HT-29 (cell line): ENCODE measurements at regions not wholly inside any gene's neighbourhood (a gene's known extent, or its start where the extent isn't known, plus 50 kb on each side); places are given as distances from the start of the nearest gene placed in this dataset.

Experiments used
- DNase-seq: peaks from one replicate; pipeline ENCODE4 v3.0.0-alpha.2; 2015; ENCODE audit warnings: low spot score

DNA sequence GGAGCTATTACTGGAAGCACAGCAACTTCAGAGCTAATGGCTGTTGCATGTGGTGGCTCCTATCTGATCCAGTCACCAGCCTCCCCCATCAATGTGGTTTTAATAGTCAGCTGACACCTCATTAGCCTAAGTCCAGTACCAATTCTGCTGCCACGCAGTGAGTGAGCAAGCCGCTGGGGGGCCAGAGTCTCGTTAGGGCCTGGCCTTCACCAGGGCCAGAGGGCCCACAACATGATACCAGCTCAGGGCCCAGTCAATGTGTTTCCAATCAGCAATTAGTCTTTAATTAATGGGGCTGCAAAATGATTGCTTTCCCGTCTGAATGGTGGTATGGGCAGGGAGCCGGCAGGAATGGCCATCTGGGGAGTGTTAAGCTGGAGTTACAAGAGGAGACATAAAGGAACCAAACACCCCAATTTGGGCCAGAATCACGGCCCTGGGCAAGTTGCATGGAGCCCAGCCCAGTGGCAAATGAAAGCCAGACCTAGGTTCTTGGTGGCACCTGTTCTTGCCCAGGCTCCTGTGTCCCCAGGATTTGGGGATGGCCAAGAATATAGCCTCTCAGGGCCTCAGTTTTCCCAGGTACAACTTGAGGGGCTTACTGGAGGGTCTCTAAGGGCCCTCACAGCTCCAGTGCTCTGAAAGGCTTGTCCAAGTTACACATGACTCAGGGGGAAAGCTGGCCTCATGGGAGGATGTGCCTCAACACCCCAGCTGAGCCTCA lies 119.2 kb downstream of the EFNB1 start:
- DNase-seq = no peak

DNA sequence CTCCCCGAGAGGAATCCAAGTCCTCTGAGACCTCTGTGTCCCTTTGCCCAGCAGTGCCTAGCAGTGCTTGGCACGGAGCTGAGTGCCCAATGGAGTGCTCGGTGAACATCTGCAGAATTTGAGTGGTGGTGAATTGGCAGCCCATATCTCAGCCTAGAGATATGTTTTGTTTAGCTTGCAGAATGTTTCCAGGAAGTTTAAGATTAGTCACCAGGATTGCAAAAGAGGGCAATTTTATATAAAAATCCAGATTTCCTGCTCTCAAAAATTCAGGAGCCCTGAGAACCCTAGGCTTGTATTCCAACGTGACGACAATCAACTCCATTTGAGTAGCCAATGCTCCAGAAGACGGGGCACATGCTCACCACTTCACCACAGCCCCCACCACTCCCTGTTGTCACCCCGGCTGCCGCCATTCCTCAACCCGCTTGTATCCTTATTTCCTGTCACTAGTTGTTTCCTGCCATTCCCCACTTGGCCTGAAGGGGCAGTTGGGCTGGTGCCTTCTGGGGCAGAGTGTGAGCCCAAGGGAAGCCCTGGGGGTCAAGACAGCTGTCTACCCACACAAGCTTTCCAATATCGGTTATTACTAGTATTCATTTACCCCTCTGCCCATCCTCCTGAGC lies 116.9 kb downstream of the EFNB1 start:
- no peak for DNase-seq

DNA sequence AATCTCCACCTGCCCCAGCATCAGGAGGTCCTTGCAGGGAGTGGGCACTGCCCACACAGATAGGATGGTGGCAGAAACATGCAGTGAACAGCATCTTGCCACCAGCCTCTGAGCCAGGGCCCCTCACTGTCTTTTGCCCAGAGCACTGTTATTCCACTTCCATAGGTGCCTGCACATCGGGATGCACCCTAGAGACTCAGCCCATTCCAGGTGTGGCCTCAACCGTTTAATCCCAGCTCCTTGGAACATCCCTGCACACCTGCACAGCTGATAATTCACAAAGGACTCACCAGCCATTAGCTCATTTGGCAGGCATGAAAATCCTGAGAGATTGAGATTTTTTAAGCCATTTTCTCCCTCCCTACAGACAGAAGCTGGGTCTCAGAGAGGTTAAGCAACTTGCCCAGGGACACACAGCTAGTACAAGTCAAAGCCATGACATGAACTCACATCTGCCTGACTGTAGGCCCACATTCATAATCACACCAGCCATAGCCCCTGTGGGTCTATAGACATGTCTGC lies 116.3 kb downstream of the EFNB1 start:
- no peak for DNase-seq

DNA sequence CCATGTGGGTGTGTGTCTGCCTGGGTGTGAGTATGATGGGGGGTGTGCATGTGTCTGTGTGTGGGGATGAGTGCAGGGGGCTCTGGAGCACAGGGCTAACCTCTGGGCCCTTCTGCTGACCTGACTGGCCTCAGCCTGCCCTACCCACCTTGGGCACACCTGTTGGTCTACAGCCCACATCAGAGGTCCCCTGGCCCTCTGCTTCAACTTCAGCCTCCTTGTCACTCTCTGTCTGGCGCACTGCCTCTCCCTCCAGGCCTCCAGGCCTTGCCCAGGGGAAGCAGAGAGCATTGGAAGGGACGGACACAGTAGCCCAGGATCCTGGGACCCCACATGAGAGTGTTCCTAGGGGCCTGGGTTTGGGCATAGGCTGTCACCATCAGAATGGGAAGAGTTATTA lies 115.4 kb downstream of the EFNB1 start:
- no peak for DNase-seq

DNA sequence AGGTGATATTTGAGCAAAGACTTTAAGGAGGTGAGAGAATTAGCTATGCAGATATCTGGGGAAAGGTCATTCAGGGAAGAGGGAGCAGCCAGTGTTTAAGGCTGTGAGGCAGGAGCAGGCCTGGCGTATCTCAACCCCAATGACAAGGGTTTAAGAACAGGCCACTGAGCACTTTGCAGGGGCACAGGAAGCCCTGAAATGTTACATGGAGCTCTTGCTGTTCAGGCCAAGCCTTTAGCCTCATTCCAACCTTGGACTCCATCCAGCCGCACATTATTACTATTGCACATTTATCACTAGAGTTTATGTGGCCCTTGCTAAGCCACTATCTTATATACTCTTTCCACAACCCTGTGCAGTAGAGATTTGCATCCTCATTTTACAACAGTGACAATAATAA lies 114.0 kb downstream of the EFNB1 start:
- no peak for DNase-seq

DNA sequence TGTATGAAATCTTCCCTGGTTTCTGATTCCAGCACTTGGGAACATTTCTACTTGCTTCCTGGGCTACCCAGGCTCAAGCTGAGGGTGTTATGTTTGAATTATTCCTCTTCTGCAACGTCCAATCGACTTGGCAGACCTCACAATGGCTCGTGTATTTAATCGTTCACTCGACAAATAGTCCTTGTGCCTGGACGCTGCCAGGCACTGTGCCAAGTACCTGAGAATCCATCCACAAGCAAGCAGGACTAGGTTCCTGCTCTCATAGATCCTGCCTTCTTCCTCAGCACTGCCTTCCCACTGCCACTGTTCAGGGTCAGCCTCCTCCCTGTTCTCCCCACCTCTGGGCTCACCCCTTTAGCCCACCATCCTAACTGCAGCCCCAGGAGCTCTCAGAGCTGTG lies 113.3 kb downstream of the EFNB1 start:
- peak; percentile 73 for DNase-seq

DNA sequence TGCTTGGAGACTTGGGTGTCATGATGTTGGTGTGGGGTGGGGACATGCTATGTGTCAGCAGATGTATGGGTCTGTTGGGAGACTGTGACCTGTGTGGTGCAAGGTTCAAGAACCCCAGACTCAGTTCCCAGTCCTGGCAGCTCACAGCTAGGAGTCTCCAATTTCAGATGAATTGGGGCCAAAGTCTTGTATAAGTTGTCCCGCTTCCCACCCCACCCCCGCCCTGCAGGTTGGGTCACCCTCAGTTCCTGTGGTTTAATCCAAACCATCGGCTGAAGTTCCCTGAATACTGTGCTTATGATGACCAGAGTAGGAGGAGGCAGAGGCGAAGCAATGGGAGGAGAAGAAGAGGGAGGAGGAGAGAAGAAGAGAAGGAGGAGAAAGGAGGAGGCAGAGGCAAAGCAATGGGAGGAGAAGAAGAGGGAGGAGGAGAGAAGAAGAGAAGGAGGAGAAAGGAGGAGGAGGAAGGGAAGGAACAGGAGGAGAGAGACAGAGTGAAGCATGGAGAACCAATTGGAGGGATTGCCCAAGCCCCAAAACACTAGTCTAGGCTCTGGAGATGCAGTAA lies 112.6 kb downstream of the EFNB1 start:
- no peak for DNase-seq

DNA sequence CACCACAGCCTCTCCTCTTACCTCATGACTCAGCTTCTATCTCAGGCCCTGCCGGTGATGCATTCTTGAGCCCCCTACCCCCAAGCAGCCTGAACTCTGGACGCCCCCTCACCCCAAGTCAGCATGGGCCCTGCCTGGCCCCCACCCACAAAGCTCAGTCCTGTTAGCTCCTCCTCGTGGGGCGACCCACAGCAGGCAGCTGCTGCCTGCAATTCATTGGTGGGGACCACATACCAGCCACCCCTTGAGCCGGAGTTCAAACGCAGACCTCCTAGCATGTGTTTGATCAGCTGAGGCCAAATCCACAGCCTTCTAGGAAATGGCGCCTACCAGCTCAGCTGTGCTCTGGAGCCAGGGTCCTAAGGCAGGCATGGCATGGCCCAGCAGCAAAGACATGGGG lies 111.8 kb downstream of the EFNB1 start:
- no peak for DNase-seq

DNA sequence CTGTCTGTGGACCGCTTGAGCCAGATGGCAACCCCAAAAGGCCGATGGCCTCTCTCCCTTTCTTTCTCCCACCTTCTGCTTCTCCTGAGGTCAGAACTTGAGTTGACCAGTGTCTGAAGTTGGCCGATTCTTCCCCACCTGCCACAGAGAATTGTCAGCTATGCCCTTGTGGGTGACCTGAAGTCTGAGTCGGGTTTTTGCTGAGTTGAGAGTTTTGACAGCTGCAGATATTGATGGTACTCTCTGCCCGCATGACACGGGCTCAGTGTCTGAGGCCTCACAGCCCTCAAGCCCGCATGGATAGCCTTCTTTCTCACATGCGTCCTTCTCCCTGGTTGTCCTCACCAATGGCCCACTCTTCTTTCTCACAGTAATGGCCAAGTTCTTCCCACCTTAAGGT lies 111.0 kb downstream of the EFNB1 start:
- DNase-seq = no peak

DNA sequence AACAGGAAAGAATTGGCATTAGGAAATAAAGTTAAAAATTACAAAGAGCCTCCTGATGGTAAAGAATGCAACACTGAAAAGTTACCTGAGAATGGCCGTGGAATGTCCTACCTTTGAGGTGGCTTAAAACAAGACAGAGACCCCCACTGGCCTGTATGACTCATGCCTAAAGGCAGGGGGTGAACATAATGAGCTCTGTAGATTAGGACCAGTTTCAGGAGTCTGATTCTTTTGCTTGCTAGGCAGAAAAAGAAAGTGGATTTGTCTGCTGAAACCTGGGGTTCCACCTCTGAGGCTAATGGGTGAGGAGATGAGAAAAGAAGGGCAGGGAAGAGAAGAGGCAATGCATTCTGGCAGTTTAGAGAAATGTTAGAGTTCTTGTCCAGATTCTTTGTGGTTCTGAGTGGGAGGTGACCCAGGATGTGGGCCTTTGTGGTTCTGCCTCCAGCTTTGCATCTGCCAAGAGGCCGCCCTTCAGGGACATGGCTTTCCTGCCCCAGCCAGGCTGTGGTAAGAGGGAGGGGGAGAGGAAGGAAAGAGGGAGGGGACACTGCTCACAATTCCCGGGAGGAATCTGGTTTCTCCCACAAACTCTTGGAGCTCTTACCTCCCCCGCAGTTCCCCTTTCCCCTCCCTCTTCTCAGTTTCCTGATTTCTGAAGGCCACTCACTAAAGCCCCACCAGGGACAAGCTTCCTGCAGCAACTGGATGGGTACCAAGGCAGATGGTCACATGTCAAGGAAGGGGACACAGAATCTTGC lies 109.6 kb downstream of the EFNB1 start:
- no peak for DNase-seq

DNA sequence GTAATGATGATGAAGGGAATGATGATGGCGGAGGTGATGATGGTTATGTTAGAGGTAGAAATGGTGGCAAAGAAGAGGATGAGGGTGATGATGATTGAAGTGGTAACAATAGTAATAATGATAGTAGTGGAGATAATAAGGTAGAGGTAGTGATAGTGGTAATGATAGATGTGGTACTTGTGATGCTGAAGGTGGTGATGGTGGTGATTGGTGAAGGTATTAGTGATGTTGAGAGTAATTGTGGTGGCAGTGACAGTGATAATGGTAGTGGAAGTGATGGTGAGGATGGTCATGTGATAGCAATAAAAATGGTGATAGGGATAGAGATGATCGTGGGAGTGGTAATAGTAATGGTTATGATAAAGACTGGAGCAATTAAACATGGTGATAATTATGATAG lies 108.8 kb downstream of the EFNB1 start:
- DNase-seq = no peak

DNA sequence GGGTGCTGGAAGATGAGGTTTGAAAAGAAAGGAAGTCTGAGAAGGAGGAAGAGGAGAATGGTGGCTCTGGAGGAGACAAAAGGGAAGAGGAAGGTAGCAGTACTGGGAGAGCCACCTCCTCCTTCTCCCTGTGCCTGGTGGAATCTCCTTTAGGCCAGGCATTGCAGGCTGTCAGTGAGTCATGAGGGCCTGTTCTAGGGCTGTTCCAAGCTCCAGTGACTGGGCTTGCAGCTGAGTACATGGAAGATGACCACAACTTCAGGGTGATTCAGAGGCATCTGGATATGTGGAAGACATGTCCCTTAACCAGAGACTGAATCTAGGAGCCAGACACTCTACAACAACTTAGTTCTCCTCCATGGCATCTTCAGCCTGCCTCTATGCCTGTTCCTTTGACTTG lies 107.8 kb downstream of the EFNB1 start:
- no peak for DNase-seq

DNA sequence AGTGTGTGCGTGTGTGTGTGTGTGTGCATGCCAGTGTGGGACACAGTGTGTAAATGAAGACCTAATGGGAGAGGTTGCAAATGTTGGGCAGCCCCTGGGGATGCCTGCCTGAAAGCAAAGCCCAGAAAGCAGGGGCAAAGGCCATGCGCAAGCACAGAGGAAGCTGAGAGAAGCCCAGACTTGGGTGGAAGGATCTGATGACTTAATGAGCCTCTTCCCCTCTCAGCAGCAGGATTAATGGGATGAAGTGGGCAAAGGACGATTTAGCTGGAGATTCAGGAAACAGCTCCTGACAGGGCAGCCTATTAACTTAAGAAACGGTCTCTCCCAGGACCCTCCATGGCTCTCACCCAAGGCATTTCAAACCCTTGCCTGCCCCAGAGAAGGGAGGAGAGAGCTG lies 107.3 kb downstream of the EFNB1 start:
- DNase-seq = no peak

DNA sequence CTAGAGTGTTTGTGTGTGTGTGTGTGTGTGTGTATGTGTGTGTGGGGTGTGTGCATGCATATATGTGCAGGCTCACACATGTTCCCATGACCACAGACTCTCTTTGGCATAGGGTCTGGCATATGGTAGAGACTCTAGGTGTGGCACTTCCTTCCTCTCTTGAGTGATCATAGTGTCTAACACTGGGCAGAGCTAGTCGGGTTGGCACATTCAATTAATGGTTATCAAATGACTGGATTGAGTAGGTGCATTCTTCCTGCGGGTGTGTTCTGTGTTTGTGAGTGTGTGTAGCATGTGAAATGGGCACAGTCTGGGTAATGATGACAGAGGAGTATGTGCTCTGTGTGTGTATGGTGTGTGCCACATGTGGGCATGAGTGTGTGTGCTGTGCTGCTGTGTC lies 106.5 kb downstream of the EFNB1 start:
- DNase-seq = no peak

DNA sequence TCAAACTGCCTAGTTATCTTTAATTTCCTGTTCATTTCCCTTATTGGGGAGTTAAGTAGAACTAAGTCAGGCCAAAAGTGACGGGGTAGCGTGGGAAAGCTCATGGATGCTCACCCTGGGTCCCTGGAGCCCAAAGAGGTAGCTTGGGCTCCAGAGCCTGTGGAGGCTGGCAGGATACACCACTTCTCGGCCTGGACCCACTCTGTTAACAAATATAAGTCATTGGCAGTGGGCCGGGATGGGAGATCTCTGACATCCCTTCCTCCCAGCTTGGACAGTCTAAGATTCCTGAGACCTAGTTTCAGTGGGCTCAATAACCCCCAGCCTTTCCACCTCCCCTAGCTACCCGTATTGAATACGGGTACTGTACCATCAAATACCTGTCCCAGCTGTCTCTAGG lies 106.1 kb downstream of the EFNB1 start:
- no peak for DNase-seq

DNA sequence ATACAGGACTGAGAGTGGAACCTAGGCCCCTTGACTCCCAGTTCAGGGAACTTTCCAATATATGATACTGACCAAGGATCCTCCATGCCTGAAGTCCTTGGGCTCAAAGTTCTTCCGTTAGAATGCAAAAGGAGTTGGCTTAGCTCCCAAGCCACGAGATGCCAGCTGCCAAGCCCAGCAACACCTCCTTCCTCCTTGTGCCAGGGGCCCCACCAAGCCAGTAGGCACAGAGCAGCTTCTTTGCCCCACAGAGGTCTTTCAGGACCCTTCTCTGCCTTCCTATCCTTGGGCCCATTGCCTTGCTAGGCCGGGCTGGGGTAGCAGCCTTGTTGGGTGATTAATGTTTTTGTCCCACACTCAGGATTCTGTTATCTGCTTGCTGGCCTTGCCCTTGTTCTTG lies 105.6 kb downstream of the EFNB1 start:
- no peak for DNase-seq

DNA sequence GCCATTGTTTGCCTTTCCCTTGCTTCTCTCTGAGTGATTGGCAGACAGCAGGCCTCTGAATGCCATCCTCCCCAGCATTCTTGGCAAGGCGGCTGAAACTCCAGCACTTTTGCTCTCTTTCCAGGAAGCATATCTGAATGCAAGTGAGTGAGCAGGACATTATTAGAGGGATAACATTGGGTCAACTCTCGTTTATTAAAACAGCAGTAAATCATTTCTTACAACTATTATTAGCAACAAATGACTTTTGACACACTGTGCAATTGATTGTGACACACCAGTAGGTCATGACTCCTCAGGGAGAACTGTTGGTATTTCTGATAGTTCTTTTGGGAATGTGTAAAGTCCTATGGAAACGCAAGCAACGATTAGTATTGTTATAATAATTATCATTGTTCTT lies 103.8 kb downstream of the EFNB1 start:
- peak; percentile 38 for DNase-seq

DNA sequence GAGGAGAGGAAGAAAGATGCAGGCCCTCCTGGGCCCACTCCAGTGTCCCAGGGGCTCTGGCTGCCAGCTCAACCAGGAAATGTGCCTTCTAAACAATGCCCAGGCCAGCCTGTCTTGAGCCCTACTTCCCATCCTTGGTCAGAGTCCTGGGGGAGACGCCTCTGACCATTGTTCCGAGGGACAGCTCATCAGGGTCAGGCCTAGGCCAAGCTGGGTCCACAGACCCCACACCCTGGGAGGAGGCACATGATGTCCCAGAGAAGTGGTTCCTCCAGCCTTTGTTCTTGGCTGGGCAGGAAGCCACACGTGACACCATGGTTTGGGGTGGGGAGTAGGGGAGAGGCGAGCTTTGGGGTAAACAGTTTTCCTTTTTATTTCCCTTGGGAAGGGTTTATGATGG lies 102.5 kb downstream of the EFNB1 start:
- no peak for DNase-seq

DNA sequence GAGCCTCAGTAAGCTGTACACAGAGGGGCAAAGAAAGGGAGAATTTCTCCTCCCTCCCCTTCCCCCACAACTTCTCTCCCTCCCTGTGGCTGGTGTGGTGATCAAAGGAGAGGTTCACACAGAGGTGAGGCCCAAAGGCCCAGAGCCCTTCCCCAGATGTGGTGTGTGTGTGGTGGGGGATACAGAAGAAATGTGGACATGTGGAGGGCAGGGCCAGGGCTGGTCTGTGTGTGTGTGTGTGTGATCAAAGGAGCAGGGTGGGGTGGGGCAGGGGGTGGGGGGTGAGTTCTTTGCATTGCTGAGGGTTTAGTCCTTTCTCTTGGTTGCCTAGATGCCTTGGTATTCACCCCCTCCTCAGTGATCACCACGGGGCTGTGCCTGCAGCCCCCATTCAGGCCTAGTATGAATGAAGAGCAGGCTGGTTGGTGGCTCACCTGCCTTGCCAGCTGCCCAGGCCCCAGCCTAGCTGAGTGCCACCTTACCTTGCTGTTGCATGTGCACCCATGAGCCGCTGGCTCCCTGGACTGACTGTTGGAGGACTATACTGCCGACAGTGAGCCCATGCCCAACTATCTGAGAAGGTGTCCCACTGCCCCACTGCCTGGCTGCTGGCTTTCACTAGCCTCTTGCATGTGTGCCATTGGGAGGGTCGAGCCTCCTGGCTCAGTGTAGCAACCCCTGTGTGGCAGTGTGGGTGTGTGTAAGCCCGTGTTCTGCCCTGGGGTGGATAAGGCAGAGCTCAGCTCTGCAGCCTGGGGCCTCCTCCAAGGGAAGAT lies 101.9 kb downstream of the EFNB1 start:
- DNase-seq = peak; percentile 45

DNA sequence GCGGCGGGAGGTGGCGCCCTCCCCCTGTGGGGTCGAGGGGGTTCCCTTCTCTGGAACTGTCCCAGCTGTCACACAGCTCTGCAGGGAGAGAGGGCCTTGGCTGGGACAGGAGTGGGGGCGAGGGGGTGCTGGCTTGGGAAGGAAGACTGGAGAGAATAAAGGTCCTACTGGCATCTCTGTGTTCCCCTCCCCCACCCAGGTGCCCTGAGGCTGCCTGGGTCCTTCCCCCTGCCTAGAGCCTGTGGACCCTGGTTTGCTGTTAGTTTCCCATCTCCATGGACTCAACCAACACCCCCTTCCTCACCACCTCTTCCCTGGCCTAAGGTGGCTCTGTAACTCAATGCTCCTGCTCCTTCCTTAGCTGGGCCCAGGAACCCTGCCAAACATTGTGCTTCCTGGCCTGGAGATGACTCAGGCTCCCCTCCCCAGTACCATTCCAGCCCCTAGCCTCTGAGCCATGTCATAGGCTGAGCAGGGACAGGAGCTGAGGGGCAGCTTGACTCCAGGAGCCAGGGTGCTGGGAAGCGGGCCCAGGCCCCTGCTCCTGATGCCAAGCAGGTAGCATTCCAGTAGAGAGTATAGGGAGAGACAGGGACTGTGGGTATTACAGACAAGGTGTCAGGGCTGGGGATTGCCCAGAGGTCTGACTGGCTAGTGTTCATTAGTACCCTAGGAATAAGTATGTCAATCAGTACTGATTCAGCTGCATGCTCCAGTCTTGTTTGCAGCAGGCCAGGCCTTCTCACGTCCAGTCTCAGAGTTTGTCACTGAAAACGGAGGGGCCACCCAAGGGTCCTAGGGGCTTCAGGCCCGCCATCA lies 100.7 kb downstream of the EFNB1 start:
- DNase-seq = peak; percentile 55

DNA sequence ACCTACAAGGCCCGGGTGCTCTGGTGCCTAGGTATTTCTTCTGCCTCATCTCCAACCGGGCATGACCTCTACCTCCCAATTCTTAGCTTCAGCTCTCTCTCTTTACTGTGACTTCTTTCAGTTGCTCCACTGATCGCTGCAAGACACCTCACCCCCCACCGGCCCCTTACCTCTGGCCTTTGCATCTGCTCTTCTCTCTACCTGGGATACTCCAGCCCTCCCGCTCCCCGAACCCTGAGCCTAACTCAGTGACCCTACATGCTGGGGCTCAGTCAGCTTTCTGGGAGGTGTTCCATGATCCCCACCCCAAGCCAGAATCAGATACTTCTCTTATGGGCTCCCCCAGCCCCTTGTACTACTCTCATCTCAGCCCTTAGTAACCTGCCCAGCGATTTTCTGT lies 99.6 kb downstream of the EFNB1 start:
- no peak for DNase-seq
